ENCODE measurements at regions not wholly inside any gene's neighbourhood (a gene's known extent, or its start where the extent isn't known, plus 50 kb on each side); places are given as distances from the start of the nearest gene placed in this dataset.

DNA sequence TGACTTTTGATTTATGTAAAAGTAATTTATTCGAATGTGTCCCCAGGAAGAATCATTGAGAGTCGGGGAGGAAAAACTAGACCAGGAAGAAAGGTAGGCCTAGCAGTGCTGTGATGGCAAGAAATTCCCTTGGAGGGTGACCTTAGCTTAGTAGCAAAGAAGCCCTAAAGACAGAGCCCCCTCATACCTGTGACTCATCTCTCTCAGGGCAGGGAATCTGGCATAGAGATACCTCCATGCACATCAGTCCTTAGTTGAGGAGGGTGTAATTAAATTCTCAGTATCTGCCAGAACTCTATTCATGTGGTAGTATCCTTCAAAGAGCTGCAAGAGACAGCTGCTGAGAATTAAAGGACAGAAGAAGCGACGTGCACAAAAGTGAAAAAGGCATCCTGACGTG, 360.3 kb downstream of the FBXO15 start:
- DNase-seq (ENCODE audit: low spot score), result no peak

DNA sequence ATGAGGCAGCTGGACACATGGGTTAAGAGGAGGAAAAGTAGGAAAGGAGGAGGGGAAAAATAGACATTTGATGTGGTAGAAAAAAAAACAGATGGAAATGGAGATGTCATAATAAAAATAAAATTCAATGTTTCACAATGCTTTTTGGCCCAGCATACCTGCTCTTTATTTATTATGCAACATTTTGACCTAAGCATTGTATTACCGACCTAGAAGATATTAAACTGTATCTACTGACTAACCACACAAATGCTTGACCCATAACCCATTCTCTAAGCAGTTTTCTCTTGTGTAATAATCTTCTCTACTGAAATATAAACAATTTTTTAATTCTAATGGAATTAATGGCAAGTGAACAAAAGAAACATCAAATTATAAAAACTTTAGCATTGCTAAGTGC, 362.3 kb downstream of the FBXO15 start:
- DNase-seq (ENCODE audit: low spot score), result no peak

DNA sequence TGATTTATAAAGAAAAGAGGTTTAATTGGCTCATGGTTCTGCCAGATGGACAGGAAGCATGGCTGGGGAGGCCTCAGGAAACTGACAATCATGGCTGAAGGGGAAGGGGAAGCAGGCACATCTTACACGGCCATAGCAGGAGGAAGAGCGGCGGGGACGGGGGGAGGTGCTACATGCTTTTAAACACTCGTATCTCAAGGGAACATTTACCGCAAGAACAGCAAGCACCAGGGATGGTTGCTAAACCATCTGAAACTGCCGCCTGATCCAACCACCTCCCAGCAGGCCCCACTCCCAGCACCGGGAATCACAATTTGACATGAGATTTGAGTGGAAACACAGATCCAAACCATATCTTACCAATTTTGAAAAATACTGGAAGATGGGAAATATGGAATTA, 362.8 kb downstream of the FBXO15 start:
- DNase-seq (ENCODE audit: low spot score), result no peak

- no peak for DNase-seq (ENCODE audit: low spot score)
Measured at GRCh38 chr18:73782405-73782804, 365.2 kb downstream of the FBXO15 start.

DNA sequence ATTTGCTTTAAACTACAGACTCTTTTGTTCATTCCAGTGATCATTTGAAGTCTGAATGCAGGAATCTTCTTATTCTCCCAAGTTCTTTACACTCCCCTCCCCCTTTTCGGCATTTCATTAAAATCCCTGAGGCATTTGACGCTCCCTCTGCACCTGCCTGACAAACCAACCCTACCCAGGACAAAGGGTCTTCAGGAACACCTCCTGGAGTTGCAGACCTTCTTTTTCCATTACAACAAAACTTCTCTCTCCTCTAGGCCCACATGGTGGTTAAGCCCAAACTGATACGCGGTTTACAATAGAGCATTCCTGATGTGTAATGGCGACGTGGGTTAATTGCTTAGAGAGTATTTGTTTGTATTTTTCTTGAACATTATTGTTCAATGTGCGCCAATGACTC, 367.4 kb downstream of the FBXO15 start:
- DNase-seq (ENCODE audit: low spot score), result no peak

DNA sequence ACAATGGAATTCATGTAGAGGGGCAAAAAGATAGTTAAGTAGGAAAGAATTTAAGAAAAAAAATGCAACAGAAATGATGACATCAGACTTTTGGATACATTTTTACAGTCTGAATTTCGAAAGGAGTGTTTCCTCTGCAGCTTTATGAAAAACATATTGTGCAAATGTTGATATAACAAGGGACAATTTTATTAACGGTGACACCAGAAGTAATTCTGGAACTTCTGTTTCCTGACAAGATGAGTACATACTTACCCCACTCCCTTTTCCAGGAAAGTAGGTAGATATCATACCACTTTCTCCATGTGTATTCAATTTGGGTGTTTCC, 369.6 kb downstream of the FBXO15 start:
- no peak for DNase-seq (ENCODE audit: low spot score)

DNA sequence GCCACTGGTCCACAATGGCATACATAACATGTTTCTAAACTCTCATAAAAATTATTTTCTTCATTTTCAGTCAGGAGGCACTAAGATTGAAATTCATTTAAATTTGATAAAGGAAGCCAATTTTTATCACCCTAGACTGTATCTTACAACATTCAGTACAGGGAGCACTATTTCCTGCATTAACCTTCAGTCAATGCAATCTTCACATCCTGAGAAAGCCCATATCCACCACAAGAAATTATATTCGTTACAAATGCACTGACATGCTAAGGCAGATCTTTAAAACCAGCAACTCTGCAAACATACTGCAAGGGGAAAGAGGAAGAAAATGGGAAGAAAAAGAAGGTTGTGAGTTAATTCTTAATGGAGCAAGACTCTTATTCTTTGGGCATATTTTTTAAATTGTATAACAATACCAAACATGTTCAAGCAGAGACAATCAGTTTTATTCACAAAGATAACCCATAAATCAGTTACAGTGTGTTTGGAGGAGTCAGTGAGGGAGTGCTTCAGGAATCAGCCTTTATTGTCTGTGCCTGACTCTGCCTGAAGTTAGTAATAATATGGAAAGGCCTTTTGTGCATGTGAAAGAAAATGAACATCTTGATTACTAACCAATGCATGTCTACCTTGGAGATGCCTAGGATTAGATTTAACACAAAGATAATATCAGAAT, 370.1 kb downstream of the FBXO15 start:
- DNase-seq (ENCODE audit: low spot score), result no peak

GRCh38 chr18:73774811-73775509, 372.7 kb downstream of the FBXO15 start:
- no peak for DNase-seq (ENCODE audit: low spot score)

GRCh38 chr18:73768043-73768442, 379.6 kb downstream of the FBXO15 start:
- DNase-seq (ENCODE audit: low spot score), result no peak

GRCh38 chr18:73766910-73767515, 380.6 kb downstream of the FBXO15 start:
- DNase-seq (ENCODE audit: low spot score), result no peak

- DNase-seq (ENCODE audit: low spot score), result peak; percentile 84
Measured at GRCh38 chr18:73758446-73758845, 389.2 kb downstream of the FBXO15 start.

DNA sequence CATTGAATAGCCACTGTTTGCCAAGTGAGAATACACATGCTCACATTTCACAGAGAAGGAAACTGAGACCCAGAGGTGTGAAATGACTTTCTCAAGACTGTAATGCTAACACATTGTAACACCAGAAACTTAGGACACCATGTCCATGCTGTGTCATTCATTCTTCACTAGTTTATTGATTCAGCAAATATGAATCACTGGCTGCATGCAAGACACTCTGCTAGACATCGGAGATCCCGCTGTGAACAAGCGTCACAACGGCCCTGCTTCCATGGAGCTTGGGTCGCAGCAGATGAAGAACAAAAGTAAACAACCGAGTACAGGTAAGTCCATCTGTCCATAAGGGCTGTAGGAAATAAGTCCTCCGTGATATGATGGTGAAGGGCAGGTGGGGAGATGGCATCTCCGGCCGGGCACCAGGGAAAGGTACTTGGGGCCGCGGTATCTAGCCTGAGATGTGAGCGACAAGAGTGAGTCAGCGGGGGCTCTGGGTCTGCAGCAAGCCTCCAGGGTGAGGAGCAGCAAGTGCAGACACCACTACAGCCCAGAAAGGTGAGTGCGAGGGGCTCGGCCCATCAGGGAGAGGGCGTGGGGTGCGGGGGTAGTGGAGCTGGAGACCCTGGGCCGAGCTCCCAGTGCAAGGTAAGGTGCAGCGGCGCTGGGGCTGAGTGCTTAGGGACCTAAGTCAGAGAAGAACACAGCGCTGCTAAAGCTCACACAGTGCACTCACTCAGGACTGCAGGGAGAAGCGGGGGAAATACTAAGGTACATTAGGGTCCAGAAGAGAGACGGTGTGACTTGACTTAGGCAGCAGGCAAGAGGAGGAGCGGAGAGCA, 391.2 kb downstream of the FBXO15 start:
- no peak for DNase-seq (ENCODE audit: low spot score)

- DNase-seq (ENCODE audit: low spot score), result peak; percentile 14
Measured at GRCh38 chr18:73752965-73753364, 394.7 kb downstream of the FBXO15 start.

DNA sequence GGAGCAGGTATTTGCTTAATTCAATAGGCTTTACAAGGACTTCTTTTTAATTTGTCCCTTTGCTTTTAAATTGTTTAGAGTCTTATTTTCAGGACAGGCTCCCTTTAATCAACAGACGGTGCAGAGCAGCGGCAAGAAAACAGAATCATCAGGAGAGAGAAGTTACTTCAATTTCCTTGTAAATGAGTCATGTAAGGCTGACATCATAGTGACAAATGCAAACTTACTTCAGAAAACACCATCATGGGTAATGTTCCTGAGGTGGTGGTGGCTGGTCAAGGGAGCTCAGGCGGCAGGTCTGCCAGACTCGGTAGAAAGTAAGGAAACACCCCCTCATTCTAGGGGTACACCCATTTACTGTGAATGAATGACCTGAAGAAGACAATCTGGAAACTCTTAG, 395.1 kb downstream of the FBXO15 start:
- DNase-seq (ENCODE audit: low spot score), result peak; percentile 84

GRCh38 chr18:73750052-73750451, 397.6 kb downstream of the FBXO15 start:
- DNase-seq (ENCODE audit: low spot score), result no peak

DNA sequence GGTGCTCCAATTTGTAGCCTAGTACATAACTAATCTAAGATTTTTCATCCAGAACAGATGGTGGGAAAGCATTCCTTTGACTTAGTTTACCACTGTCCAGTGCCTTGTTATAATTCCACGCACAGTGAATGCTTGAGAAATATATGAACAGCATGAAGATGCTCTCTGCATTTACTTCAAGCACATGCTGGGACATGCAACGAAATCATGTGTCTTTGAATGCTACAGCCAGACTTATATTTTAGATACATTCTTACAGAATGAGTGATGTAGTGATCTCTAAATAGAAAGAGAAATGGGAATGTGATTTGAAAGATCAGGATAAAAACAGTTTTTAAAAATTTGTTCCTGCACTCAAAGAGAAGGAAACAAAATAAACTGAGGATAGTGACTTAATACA, 398.3 kb downstream of the FBXO15 start:
- DNase-seq (ENCODE audit: low spot score), result no peak

DNA sequence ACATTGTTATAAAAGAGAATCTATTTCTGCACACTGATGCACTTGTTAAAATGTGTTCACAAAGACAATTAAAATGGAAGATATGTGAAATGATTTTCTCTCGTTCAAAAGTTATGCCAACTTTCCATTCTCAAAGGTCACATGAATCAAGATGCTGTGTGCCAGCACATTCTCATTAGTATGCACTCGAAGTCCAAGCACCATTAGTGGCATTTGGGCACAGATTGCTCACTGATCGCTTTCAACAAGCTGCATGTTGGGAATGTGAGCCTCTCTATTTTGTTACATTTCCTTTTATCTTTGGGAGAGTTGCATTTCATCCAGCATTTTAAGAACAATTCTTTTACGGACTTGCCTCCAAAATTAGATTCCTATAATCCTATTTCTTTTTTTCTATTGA, 398.9 kb downstream of the FBXO15 start:
- DNase-seq (ENCODE audit: low spot score), result no peak

DNA sequence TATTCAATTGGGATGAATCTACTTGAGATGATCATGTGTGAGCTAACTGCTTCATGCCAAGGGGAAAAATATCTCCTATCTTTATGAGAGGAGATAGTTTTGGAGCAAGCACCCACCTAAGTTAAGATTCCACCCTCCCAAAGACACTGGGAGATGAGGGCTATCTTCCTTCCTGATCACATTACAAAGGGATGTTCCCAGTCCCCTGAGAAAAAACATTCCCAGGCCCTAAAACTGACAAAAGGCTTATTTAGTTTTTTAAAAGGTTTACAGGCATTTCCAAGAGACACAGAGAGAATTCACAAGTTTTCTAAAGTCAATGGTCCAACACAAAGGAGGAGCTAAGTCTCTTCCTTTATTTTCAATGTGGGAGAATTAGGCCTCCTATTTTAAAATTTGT, 401.5 kb downstream of the FBXO15 start:
- no peak for DNase-seq (ENCODE audit: low spot score)

- DNase-seq (ENCODE audit: low spot score), result no peak
Measured at GRCh38 chr18:73742957-73743356, 404.7 kb downstream of the FBXO15 start.

GRCh38 chr18:73741946-73742345, 405.7 kb downstream of the FBXO15 start:
- peak; percentile 47 for DNase-seq (ENCODE audit: low spot score)

- DNase-seq (ENCODE audit: low spot score), result peak; percentile 74
Measured at GRCh38 chr18:73739098-73739497, 408.5 kb downstream of the FBXO15 start.

GRCh38 chr18:73737990-73738389, 409.6 kb downstream of the FBXO15 start:
- no peak for DNase-seq (ENCODE audit: low spot score)

GRCh38 chr18:73735836-73736235, 411.8 kb downstream of the FBXO15 start:
- no peak for DNase-seq (ENCODE audit: low spot score)

Measured in kidney capillary endothelial cell (primary cell).